C1 segment of cervical spinal cord (tissue), 14 donors: ENCODE measurements at regions not wholly inside any gene's neighbourhood (a gene's known extent, or its start where the extent isn't known, plus 50 kb on each side); places are given as distances from the start of the nearest gene placed in this dataset.

Experiments
- DNase-seq, 14 donors: peaks; one replicate each; lab custom pipeline; 2025; lab: John Stamatoyannopoulos, UW

DNA sequence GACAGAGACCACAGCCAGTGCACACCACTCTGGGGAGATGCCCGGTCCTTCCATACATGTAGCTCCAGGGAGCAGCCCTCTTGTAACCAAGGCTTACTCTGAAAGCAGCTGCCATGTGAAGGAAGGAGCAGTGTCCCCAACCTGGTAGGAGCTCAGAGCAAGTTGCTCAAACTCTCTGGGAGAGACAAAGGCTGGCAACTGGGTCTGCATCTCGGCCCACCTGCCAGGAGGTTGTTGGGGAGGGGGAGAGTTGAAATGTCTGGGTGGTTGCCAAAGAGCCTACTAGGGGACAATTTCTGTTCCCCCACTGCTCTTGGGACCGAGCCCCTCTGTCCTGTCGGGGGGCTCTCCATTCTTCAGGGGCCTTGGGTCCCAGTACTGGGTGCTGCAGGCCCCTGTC lies 309.9 kb downstream of the TLE3 start:
- no peak for DNase-seq

DNA sequence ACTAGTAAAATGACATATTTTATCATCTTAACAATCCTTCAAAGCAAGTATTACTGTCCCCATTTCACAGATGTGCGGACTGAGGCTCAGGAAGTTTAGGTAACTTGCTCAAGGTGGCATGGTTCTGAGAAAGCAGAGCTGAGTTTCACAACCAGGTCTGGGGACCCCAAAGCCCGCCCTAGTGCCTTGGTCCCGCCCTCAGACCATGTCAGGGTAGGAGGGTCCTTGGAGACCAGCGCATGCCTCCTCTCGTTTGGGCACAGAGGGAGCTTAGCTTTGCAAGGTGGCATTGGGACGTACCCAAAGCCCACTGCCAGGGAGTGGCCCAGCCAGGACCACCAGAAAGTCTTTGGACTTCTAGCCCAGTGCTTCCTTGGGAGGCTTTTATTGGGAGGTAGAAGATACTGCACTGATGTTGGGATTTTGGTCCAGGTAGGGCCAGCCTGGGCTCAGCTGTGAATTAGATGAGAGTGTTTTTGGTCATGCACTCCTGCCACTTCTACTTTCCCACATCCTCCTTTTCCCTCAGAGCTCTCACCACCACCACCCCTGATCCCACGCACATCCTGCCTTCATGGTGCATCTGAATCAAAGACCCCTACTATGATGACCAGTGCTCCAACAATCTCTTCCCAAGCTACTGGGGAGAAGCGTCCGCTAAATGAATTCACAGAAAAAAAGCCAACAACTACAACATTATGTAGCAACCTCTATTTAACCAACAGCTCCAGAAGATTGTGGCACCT lies 307.9 kb downstream of the TLE3 start:
- DNase-seq: no peak

- no peak for DNase-seq
Observed at GRCh38 chr15:69790632-69791031, 307.1 kb downstream of the TLE3 start.

- no peak for DNase-seq
Observed at GRCh38 chr15:69792823-69793222, 304.9 kb downstream of the TLE3 start.

GRCh38 chr15:69793431-69793780 lies 304.3 kb downstream of the TLE3 start:
- no peak for DNase-seq

DNA sequence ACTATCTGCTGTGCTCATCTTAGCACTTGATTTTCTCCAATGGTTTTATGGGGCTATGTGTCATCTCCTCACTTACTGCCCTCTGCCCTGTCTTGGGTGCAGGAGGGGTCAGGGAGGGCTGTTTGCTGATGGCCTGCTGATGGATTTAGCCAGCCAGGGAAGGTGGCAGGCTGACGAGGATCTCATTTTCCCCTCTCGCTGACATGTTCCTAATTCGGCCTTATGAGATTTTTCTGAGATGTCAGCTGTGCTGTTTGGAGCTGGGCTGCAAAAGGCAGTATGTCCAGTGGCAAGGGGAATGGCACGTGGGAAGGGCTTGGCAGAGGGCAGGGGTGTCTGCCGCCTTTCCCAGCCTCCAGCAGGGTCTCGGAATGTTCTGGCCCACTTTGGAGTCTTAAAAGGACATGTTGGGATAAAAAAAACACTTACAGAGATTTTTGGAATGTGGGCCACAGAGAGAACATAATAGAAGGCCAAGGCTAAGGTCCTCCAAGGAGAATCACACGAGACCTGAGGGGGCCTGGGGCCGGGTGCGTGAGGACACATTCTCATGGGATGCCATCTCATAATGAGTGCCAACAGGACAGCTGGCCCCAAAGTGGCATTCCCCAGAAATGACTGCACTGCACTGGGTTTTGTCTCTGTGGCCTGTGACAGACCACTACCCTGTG lies 303.8 kb downstream of the TLE3 start:
- peak in 1 of 14 donors; percentile 15 for DNase-seq

- DNase-seq: no peak
Observed at GRCh38 chr15:69794645-69795469, 302.9 kb downstream of the TLE3 start.

- DNase-seq: no peak
Observed at GRCh38 chr15:69795601-69796000, 302.1 kb downstream of the TLE3 start.

- DNase-seq: no peak
Observed at GRCh38 chr15:69797051-69797595, 300.6 kb downstream of the TLE3 start.

- no peak for DNase-seq
Observed at GRCh38 chr15:69797615-69798014, 300.1 kb downstream of the TLE3 start.

GRCh38 chr15:69798481-69799250 lies 299.1 kb downstream of the TLE3 start:
- DNase-seq: no peak

GRCh38 chr15:69801144-69801543 lies 296.6 kb downstream of the TLE3 start:
- DNase-seq: no peak

- DNase-seq: no peak
Observed at GRCh38 chr15:69802432-69802831, 295.3 kb downstream of the TLE3 start.

- no peak for DNase-seq
Observed at GRCh38 chr15:69804786-69805185, 292.9 kb downstream of the TLE3 start.

- DNase-seq: no peak
Observed at GRCh38 chr15:69805248-69805953, 292.3 kb downstream of the TLE3 start.

DNA sequence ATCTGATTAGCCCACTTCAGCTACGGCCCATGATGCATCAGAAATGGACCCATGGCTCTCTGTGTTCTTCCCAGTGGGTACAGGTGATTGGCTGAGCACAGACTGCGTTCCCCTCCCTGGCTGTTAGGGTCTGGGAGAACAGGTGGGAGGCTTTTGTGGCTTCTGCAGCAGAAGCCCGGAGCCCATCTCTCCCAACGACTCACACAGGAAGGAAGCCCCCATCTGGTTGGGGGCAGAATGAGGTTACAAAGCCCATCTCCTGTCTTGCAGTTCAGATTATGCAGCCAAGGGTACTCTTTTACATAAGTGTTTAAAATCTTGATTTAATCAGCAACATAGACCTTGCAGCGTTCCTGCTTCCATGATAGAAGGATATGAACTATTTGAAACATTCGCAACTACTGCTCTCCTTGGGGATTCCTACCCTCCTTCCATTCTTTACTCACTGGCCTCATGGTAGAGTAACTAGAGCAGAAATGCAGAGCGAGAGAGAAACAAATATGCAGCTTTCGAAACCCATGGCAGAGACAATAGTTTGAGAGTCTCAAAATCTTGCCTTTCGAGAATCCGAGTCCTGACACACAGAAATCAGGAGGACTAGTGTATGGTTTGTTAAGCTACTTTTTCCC lies 291.3 kb downstream of the TLE3 start:
- no peak for DNase-seq

GRCh38 chr15:69807721-69808120 lies 290.0 kb downstream of the TLE3 start:
- DNase-seq: peak in 1 of 14 donors; percentile 52

DNA sequence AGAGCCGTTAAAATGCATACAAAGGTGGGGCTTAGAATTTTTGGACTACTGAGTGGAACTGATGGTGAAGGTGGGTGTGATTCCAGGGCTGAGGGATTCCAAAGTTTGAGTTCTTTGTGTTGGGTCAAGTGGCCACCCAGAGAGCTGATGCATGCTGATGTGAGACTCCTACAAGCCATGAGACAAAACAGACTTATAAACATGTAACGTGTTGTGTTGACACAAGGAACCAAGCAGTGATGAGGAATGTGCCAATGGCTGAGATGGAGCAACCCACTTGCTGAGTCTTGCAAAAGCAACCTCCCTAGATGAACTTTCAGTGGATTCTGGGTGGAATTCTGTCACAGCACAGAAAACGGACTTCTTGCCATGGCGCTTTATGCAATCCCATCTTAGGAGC lies 289.0 kb downstream of the TLE3 start:
- DNase-seq: no peak

DNA sequence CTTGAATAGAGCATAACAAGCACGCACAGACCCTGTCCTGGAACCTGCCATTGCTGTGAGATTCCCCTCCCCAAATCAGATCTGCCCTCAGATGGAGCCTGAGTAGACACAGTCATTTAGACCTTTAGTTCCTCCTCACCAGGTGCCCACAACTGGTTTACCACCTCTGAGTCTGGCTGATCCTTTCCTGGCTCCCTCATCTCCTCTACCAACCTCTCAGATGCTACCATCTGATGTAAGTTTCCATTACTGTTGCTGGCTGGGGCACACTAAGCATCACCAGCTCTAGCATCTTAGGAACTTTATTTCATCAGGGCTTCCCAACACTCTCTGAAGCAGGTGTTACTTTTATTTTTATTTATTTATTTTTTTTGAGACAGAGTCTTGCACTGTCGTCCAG lies 288.3 kb downstream of the TLE3 start:
- DNase-seq: no peak
